CD1c-positive myeloid dendritic cell (primary cell): ENCODE measurements at regions not wholly inside any gene's neighbourhood (a gene's known extent, or its start where the extent isn't known, plus 50 kb on each side); places are given as distances from the start of the nearest gene placed in this dataset.

Experiments used
- DNase-seq: peaks from one replicate; pipeline ENCODE4 v3.0.0-alpha.2; 2016; ENCODE audit errors: extremely low spot score

- no peak for DNase-seq
These were observed 481.9 kb downstream of the CDH2 start for GRCh38 chr18:27695052-27695451.

GRCh38 chr18:27688581-27688980, 488.3 kb downstream of the CDH2 start:
- DNase-seq, result no peak

GRCh38 chr18:27687351-27687979, 489.5 kb downstream of the CDH2 start:
- no peak for DNase-seq

- peak; percentile 11 for DNase-seq
These were observed 491.0 kb downstream of the CDH2 start for GRCh38 chr18:27685807-27686412.

GRCh38 chr18:27685091-27685490, 491.8 kb downstream of the CDH2 start:
- DNase-seq, result no peak

GRCh38 chr18:27674411-27674810, 489.3 kb upstream of the CHST9 start:
- DNase-seq, result no peak

GRCh38 chr18:27673861-27674260, 488.8 kb upstream of the CHST9 start:
- DNase-seq, result no peak

GRCh38 chr18:27668158-27668557, 483.1 kb upstream of the CHST9 start:
- no peak for DNase-seq

GRCh38 chr18:27667064-27667463, 482.0 kb upstream of the CHST9 start:
- no peak for DNase-seq

- no peak for DNase-seq
These were observed 480.9 kb upstream of the CHST9 start for GRCh38 chr18:27666016-27666415.

- DNase-seq, result no peak
These were observed 480.2 kb upstream of the CHST9 start for GRCh38 chr18:27665264-27665799.

GRCh38 chr18:27662949-27663348, 477.8 kb upstream of the CHST9 start:
- no peak for DNase-seq

- DNase-seq, result no peak
These were observed 477.4 kb upstream of the CHST9 start for GRCh38 chr18:27662537-27662936.

- DNase-seq, result no peak
These were observed 476.4 kb upstream of the CHST9 start for GRCh38 chr18:27661320-27662018.

- no peak for DNase-seq
These were observed 471.8 kb upstream of the CHST9 start for GRCh38 chr18:27656905-27657304.

GRCh38 chr18:27656167-27656778, 471.2 kb upstream of the CHST9 start:
- DNase-seq, result no peak

GRCh38 chr18:27653247-27653646, 468.1 kb upstream of the CHST9 start:
- no peak for DNase-seq

GRCh38 chr18:27652480-27653121, 467.5 kb upstream of the CHST9 start:
- DNase-seq, result no peak

GRCh38 chr18:27649621-27650020, 464.5 kb upstream of the CHST9 start:
- no peak for DNase-seq

GRCh38 chr18:27645929-27646328, 460.8 kb upstream of the CHST9 start:
- DNase-seq, result no peak

- DNase-seq, result no peak
These were observed 451.5 kb upstream of the CHST9 start for GRCh38 chr18:27636576-27637085.

GRCh38 chr18:27632706-27633105, 447.6 kb upstream of the CHST9 start:
- no peak for DNase-seq
